ENCODE measurements at regions not wholly inside any gene's neighbourhood (a gene's known extent, or its start where the extent isn't known, plus 50 kb on each side); places are given as distances from the start of the nearest gene placed in this dataset.
"Not testable (repeated sequence)": the region's sequence is repeated elsewhere in the genome, so short reads cannot be mapped to it uniquely, and the experiment has no call there.

- TF ChIP-seq, protein P1, sequence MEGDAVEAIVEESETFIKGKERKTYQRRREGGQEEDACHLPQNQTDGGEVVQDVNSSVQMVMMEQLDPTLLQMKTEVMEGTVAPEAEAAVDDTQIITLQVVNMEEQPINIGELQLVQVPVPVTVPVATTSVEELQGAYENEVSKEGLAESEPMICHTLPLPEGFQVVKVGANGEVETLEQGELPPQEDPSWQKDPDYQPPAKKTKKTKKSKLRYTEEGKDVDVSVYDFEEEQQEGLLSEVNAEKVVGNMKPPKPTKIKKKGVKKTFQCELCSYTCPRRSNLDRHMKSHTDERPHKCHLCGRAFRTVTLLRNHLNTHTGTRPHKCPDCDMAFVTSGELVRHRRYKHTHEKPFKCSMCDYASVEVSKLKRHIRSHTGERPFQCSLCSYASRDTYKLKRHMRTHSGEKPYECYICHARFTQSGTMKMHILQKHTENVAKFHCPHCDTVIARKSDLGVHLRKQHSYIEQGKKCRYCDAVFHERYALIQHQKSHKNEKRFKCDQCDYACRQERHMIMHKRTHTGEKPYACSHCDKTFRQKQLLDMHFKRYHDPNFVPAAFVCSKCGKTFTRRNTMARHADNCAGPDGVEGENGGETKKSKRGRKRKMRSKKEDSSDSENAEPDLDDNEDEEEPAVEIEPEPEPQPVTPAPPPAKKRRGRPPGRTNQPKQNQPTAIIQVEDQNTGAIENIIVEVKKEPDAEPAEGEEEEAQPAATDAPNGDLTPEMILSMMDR (conservative IDR thresholded peaks at IDR 0.05; ENCODE audit: low read depth, low read length) = no peak
- no peak overlapping the region for H3K4me3 ChIP-seq (ENCODE audit: low read depth, low read length)
- DNase-seq (ENCODE audit: low read depth) = peak; percentile 45
Measured at GRCh38 chr6:57822896-57823358, 505.5 kb downstream of the PRIM2 start.

- not testable (repeated sequence) for H3K4me3 ChIP-seq (ENCODE audit: low read depth, low read length); DNase-seq (ENCODE audit: low read depth)
Measured at GRCh38 chr6:57837622-57838209, 520.3 kb downstream of the PRIM2 start.

DNA sequence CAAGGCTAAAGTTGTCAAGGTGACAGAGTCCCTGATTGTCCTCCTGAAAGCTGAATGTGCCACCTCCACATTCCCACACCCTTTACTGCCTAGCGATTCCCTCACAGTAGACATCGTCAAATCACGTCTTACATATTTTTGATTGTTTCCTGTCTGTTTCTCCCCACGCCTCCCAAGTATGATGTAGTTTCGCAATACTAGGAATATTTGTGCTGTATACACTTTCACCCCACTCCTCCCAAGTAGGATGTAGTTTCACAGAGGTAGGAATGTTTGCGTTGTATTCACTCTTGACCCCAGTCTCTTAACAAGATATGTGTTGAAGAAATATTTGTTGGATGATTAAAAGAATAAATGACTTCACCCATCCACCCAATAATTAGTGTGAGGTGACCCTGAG lies 524.1 kb downstream of the PRIM2 start:
- DNase-seq (ENCODE audit: low read depth); H3K4me3 ChIP-seq (ENCODE audit: low read depth, low read length): not testable (repeated sequence)

GRCh38 chr6:57853745-57854407 lies 536.4 kb downstream of the PRIM2 start:
- peak; percentile 2 for DNase-seq (ENCODE audit: low read depth)
- not testable (repeated sequence) for H3K4me3 ChIP-seq (ENCODE audit: low read depth, low read length)

DNA sequence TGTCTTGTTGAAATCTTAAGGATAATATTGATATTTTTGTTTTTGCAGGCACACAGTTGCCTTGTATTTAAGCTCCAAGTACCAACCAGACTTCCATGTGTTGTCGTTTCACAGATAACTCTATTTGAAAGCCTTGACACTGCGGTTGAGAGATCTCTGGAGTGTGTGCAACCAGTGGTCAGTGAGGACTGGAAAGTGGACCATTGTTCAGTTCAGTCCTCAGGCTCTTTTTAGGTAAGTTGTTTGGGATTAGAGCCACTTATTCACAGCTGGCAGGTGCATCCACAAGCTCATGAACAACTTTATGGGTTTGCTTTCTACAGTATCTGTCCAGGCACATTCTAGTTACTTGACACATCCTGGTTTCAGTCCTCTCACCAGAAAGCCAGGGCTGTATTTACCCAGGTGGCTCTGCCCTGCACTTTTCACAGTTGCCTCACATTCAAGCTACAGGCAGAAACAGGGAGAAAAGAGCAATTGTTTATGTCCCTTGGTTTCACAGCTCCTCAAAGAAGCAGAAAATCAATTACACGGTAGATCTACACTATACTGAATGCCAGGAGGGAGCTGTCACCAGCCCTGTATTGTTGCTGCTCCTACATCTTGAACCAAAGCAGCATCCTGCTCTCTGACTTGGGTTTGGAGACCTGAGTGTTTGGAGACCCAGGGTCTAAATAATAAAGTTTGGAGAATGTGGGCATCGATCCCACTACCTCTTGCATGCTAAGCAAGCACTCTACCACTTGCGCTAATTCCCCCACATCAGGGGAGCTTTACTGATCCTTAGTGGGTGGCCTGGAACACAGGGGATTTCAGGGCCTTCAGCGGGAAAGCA lies 543.3 kb downstream of the PRIM2 start:
- not testable (repeated sequence) for DNase-seq (ENCODE audit: low read depth); H3K4me3 ChIP-seq (ENCODE audit: low read depth, low read length)

DNA sequence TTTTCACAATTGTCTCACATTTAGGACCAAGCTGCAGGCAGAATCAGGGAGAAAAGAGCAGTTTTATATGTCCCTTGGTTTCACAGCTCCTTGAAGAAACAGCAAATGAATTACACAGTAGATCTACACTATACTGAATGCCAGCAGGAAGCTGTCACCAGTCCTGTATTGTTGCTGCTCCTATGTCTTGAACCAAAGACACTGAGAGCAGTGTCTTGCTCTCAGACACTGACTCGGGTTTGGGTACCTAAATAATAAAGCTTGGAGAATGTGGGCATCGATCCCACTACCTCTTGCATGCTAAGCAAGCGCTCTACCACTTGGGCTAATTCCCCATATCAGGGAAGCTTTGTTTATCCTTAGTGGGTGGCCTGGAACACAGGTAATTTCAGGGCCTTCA lies 552.7 kb downstream of the PRIM2 start:
- not testable (repeated sequence) for H3K4me3 ChIP-seq (ENCODE audit: low read depth, low read length); DNase-seq (ENCODE audit: low read depth)

DNA sequence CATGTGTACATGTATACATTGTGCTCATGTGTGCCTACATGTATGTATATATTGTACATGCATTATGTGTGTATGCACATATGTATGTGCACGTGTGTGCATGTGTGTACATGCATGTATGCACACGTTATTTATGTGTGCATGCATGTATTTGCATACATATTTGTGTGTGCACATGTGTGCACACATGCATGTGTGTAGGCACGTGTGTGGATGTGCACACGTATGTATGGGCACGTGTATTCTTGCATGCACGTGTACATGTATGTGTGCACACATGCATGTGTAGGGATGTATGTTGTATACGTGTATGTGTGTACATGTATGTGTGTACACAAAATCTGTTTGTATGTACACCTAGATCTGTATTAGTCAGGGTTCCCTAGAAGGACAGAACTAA lies 556.0 kb downstream of the PRIM2 start:
- not testable (repeated sequence) for H3K4me3 ChIP-seq (ENCODE audit: low read depth, low read length); DNase-seq (ENCODE audit: low read depth)

DNA sequence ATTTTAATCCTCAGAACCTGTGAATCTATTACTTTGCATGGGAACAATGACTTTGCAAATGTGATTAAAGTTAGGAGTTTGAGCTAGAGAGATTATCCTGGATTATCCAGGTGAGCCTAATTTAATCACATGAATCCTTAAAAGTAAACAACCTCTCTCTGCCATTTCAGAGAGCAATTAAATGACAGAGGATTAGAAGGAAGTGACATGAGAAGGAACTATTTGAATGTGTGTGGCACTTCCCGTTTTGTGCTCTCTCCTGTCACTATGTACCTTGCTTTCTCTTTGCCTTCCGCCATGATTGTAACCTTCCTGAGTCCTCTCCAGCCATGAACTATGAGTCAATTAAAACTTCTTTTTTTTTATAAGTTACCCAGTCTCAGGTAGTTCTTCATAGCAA lies 559.2 kb downstream of the PRIM2 start:
- H3K4me3 ChIP-seq (ENCODE audit: low read depth, low read length); DNase-seq (ENCODE audit: low read depth): not testable (repeated sequence)

DNA sequence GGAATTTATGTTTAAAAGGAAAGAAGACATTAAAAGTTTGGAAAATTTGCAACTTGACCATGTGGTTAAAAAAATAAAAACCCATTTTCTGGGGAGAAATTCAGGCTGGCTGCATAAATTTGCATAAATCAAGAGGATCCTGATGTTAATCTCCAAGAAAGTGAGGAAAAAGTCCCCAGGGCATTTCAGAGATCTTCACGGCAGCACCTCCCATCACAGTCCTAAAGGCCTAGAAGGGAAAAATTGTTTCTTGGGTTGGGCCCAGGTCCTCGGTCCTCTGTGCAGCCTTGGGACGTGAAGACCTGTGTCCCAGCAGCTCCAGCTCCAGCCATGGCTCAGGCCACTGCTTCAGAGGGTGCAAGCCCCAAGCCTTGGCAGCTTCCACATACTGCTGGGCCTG lies 560.3 kb downstream of the PRIM2 start:
- not testable (repeated sequence) for DNase-seq (ENCODE audit: low read depth); H3K4me3 ChIP-seq (ENCODE audit: low read depth, low read length)

GRCh38 chr6:57878792-57879191 lies 561.4 kb downstream of the PRIM2 start:
- not testable (repeated sequence) for DNase-seq (ENCODE audit: low read depth); H3K4me3 ChIP-seq (ENCODE audit: low read depth, low read length)

- H3K4me3 ChIP-seq (ENCODE audit: low read depth, low read length); DNase-seq (ENCODE audit: low read depth): not testable (repeated sequence)
Measured at GRCh38 chr6:57898850-57899249, 581.4 kb downstream of the PRIM2 start.

GRCh38 chr6:57900687-57901399 lies 583.4 kb downstream of the PRIM2 start:
- not testable (repeated sequence) for DNase-seq (ENCODE audit: low read depth); H3K4me3 ChIP-seq (ENCODE audit: low read depth, low read length)

DNA sequence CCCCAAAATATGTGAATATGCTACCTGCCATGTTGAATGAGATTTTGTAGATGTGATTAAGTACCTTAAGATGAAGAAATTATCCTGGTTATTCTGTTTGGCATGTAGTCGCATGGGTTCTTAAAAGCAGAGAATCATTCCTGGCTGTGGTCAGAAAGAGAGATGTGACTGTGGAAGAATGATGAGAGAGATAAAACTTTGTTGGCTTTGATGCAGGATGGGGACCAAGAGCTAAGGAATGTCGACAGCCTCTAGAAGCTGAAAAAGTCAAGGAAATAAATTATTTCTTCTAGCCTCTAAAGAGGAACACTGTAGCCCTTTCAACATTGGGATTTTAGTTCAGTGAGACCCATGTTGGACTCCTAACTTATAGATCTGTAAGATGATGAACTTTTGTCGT lies 584.0 kb downstream of the PRIM2 start:
- H3K4me3 ChIP-seq (ENCODE audit: low read depth, low read length); DNase-seq (ENCODE audit: low read depth): not testable (repeated sequence)

DNA sequence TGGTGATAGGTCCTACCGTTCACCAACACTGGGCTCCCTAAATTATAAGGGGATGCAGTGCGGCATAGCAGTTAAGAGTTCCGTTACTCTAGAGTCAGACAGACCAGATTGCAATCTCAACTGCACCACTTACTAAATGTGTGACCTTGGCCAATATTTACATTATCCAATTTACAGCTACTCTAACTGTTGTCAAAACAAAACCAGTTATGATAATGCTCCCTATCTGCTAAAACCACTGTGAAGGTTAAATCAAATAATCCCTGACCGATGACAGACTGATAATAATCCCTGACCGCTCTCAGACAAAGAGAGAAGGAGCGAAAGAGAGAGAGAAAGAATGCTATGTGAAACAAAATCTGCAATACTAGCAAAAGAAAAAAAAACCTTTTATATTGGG lies 586.9 kb downstream of the PRIM2 start:
- not testable (repeated sequence) for DNase-seq (ENCODE audit: low read depth); H3K4me3 ChIP-seq (ENCODE audit: low read depth, low read length)

GRCh38 chr6:57915300-57915699 lies 597.9 kb downstream of the PRIM2 start:
- H3K4me3 ChIP-seq (ENCODE audit: low read depth, low read length); DNase-seq (ENCODE audit: low read depth): not testable (repeated sequence)

- H3K4me3 ChIP-seq (ENCODE audit: low read depth, low read length); DNase-seq (ENCODE audit: low read depth): not testable (repeated sequence)
Measured at GRCh38 chr6:57942966-57943365, 625.5 kb downstream of the PRIM2 start.

GRCh38 chr6:57946084-57946768 lies 628.8 kb downstream of the PRIM2 start:
- H3K4me3 ChIP-seq (ENCODE audit: low read depth, low read length) = not testable (repeated sequence)
- DNase-seq (ENCODE audit: low read depth) = peak; percentile 3

Measured in choroid plexus epithelial cell (primary cell).